GM23248 (cell line): ENCODE measurements at regions not wholly inside any gene's neighbourhood (a gene's known extent, or its start where the extent isn't known, plus 50 kb on each side); places are given as distances from the start of the nearest gene placed in this dataset.
"Not testable (repeated sequence)": the region's sequence is repeated elsewhere in the genome, so short reads cannot be mapped to it uniquely, and the experiment has no call there.

Experiments used
- DNase-seq: peaks from one replicate; pipeline ENCODE4 v3.0.0-alpha.2; 2015
- H2AFZ ChIP-seq: fragments of 200-600 bp; sonication (generic); 2 replicates; pipeline ENCODE4 v1.6.1; 2016; ENCODE audit warnings: antibody characterized with exemption
- H3F3A ChIP-seq: fragments of 200-600 bp; sonication (generic); 2 replicates; pipeline ENCODE4 v1.6.1; 2016; ENCODE audit warnings: mild to moderate bottlenecking, antibody characterized with exemption, mixed run types; ENCODE audit not compliant: insufficient read depth
- H3K27ac ChIP-seq: fragments of 200-600 bp; sonication (generic); 2 replicates; pipeline ENCODE4 v1.5.1; 2016; ENCODE audit warnings: mild to moderate bottlenecking
- H3K27me3 ChIP-seq: fragments of 200-600 bp; sonication (generic); replicated peaks from 2 replicates; pipeline ENCODE4 v1.6.1; 2016; ENCODE audit warnings: mild to moderate bottlenecking; ENCODE audit not compliant: insufficient read depth
- H3K36me3 ChIP-seq: fragments of 200-600 bp; sonication (generic); 2 replicates; pipeline ENCODE4 v1.6.1; 2016; ENCODE audit warnings: low read depth, mild to moderate bottlenecking
- H3K4me1 ChIP-seq: fragments of 200-600 bp; sonication (generic); 2 replicates; pipeline ENCODE4 v1.6.1; 2016; ENCODE audit warnings: mild to moderate bottlenecking; ENCODE audit not compliant: insufficient read depth
- H3K4me2 ChIP-seq: fragments of 200-600 bp; sonication (generic); one replicate; pipeline ENCODE4 v1.6.1; 2016; ENCODE audit warnings: mild to moderate bottlenecking; ENCODE audit not compliant: unreplicated experiment
- H3K4me3 ChIP-seq: fragments of 200-600 bp; sonication (generic); 2 replicates; pipeline ENCODE4 v1.5.1; 2016; ENCODE audit warnings: mild to moderate bottlenecking
- H3K79me2 ChIP-seq: fragments of 200-600 bp; sonication (generic); 2 replicates; pipeline ENCODE4 v1.6.1; 2016; ENCODE audit warnings: mild to moderate bottlenecking; ENCODE audit not compliant: insufficient read depth
- H3K9ac ChIP-seq: fragments of 200-600 bp; sonication (generic); 2 replicates; pipeline ENCODE4 v1.6.1; 2016; ENCODE audit warnings: mild to moderate bottlenecking
- H3K9me2 ChIP-seq: fragments of 200-600 bp; sonication (generic); 2 replicates; pipeline ENCODE4 v1.6.1; 2016; ENCODE audit warnings: mixed run types, mild to moderate bottlenecking, moderate library complexity; ENCODE audit not compliant: insufficient read depth
- H3K9me3 ChIP-seq: fragments of 200-600 bp; sonication (generic); one replicate; pipeline ENCODE4 v1.6.1; 2017; ENCODE audit warnings: low read depth
- H4K20me1 ChIP-seq: fragments of 200-600 bp; sonication (generic); 2 replicates; pipeline ENCODE4 v1.6.0; 2016; ENCODE audit not compliant: insufficient read depth
- EZH2 ChIP-seq: fragments of 200-600 bp; sonication (generic); IDR thresholded peaks from 2 replicates; pipeline ENCODE4 v1.6.1; 2018; ENCODE audit warnings: antibody characterized with exemption, mild to moderate bottlenecking; ENCODE audit not compliant: insufficient read depth, poor library complexity, severe bottlenecking
- EZH2phosphoT487 ChIP-seq: fragments of 200-600 bp; sonication (generic); IDR thresholded peaks from 2 replicates; pipeline ENCODE4 v1.6.1; 2018; ENCODE audit warnings: antibody characterized with exemption, moderate library complexity, mild to moderate bottlenecking, low read depth; ENCODE audit not compliant: insufficient read depth
- whole genome bisulfite sequencing, 2 experiments: methylation state at CpG; one replicate each; pipeline ENCODE4 v1.1.6; 2015 to 2017; ENCODE audit warnings: low lambda C conversion rate in 2 of 2, low coverage in 1 of 2; ENCODE audit errors: missing lambda C conversion rate in 2 of 2; 5-methylcytosine and 5-hydroxymethylcytosine counted together
- in situ Hi-C: fragments of 300-500 bp; cut with MboI; formaldehyde crosslinking; loops from 2 replicates; pipeline ENCODE4 v1.15.0; 2020

- H3K9ac ChIP-seq: no peak overlapping the region
- H3K4me2 ChIP-seq: no peak overlapping the region
- H2AFZ ChIP-seq: no peak overlapping the region
- no peak overlapping the region for H3K27ac ChIP-seq
- H3K9me2 ChIP-seq: no peaks in the 10 kb centered on the region
- H3K79me2 ChIP-seq: no peaks in the 10 kb centered on the region
- no peaks in the 10 kb centered on the region for H3K27me3 ChIP-seq
- H3K4me3 ChIP-seq: no peak overlapping the region
- no peaks in the 10 kb centered on the region for H3F3A ChIP-seq
- no peak for DNase-seq
- no peaks in the 10 kb centered on the region for H3K9me3 ChIP-seq
- in situ Hi-C loops: no loop called here
- H3K36me3 ChIP-seq: no peaks in the 10 kb centered on the region
- TF ChIP-seq EZH2phosphoT487 (no peak), EZH2 (no peak)
- no peaks in the 10 kb centered on the region for H4K20me1 ChIP-seq
- 56 to 58% methylated on average over 7 of the region's 7 CpGs for WGBS, 2 experiments
- no peaks in the 10 kb centered on the region for H3K4me1 ChIP-seq
These were observed 226.7 kb upstream of the ALCAM start for GRCh38 chr3:105139881-105140560.

- TF ChIP-seq EZH2phosphoT487: no peak
- no peak for TF ChIP-seq EZH2
- Histone ChIP-seq H3K79me2 (no peaks in the 10 kb centered on the region), H3K4me2 (no peak overlapping the region), H3K9me2 (no peaks in the 10 kb centered on the region), H3K9ac (no peak overlapping the region), H2AFZ (no peak overlapping the region), H3K4me3 (no peak overlapping the region), H3F3A (no peaks in the 10 kb centered on the region), H3K9me3 (no peaks in the 10 kb centered on the region), H3K4me1 (no peaks in the 10 kb centered on the region), H3K27me3 (no peaks in the 10 kb centered on the region), H4K20me1 (no peaks in the 10 kb centered on the region), H3K36me3 (no peaks in the 10 kb centered on the region), H3K27ac (no peak overlapping the region)
- in situ Hi-C loops: no loop called here
- WGBS, 2 experiments: 32 to 34% methylated on average over 2 of the region's 2 CpGs
- DNase-seq: no peak
These were observed 225.8 kb upstream of the ALCAM start for GRCh38 chr3:105140899-105141367.

GRCh38 chr3:105144837-105145236, 221.9 kb upstream of the ALCAM start:
- no peak overlapping the region for H3K9ac ChIP-seq
- H3K79me2 ChIP-seq: no peaks in the 10 kb centered on the region
- H3K4me1 ChIP-seq: no peaks in the 10 kb centered on the region
- H3K9me2 ChIP-seq: no peaks in the 10 kb centered on the region
- 0 out of 2 replicates have a peak overlapping the region, but pooled peaks have one; percentile 8 for H2AFZ ChIP-seq
- in situ Hi-C loops: no loop called here
- DNase-seq: no peak
- no peak overlapping the region for H3K4me2 ChIP-seq
- H3K27ac ChIP-seq: no peak overlapping the region
- H3F3A ChIP-seq: no peaks in the 10 kb centered on the region
- TF ChIP-seq EZH2phosphoT487 (no peak), EZH2 (no peak)
- 12 to 13% methylated on average over 1 of the region's 1 CpG for WGBS, 2 experiments
- H3K27me3 ChIP-seq: no peaks in the 10 kb centered on the region
- H3K9me3 ChIP-seq: no peaks in the 10 kb centered on the region
- no peaks in the 10 kb centered on the region for H3K36me3 ChIP-seq
- H4K20me1 ChIP-seq: no peaks in the 10 kb centered on the region
- no peak overlapping the region for H3K4me3 ChIP-seq

GRCh38 chr3:105145511-105145910, 221.2 kb upstream of the ALCAM start:
- no peak overlapping the region for H3K4me2 ChIP-seq
- no peak overlapping the region for H3K27ac ChIP-seq
- H3K9ac ChIP-seq: no peak overlapping the region
- in situ Hi-C loops: no loop called here
- no peaks in the 10 kb centered on the region for H3K9me2 ChIP-seq
- H4K20me1 ChIP-seq: no peaks in the 10 kb centered on the region
- no peak overlapping the region for H2AFZ ChIP-seq
- H3K9me3 ChIP-seq: no peaks in the 10 kb centered on the region
- TF ChIP-seq EZH2 (no peak), EZH2phosphoT487 (no peak)
- WGBS, 2 experiments: 6 to 25% methylated on average over 1 of the region's 1 CpG
- DNase-seq: no peak
- no peak overlapping the region for H3K4me3 ChIP-seq
- H3K27me3 ChIP-seq: no peaks in the 10 kb centered on the region
- no peaks in the 10 kb centered on the region for H3K4me1 ChIP-seq
- H3F3A ChIP-seq: no peaks in the 10 kb centered on the region
- H3K79me2 ChIP-seq: no peaks in the 10 kb centered on the region
- H3K36me3 ChIP-seq: no peaks in the 10 kb centered on the region

- WGBS, 2 experiments: 29 to 31% methylated on average over 3 of the region's 3 CpGs
- H3K4me2 ChIP-seq, H3K4me3 ChIP-seq, H3K9me3 ChIP-seq, H3K4me1 ChIP-seq, H3K9ac ChIP-seq, H3K9me2 ChIP-seq, in situ Hi-C loops, H2AFZ ChIP-seq, H3K27ac ChIP-seq, H3K36me3 ChIP-seq, H3K79me2 ChIP-seq, H4K20me1 ChIP-seq, H3K27me3 ChIP-seq, H3F3A ChIP-seq, DNase-seq: not testable (repeated sequence)
These were observed 217.5 kb upstream of the ALCAM start for GRCh38 chr3:105149197-105149596.
